ENCODE measurements at regions not wholly inside any gene's neighbourhood (a gene's known extent, or its start where the extent isn't known, plus 50 kb on each side); places are given as distances from the start of the nearest gene placed in this dataset.

GRCh38 chr16:52697971-52698370 lies 151.0 kb upstream of the TOX3 start (continued):
- TF ChIP-seq BCL3 (IDR thresholded peaks at IDR 0.05; ENCODE audit: borderline replicate concordance, insufficient read depth, low read depth, low read length, poor library complexity, severe bottlenecking) = no peak

GRCh38 chr16:52696126-52696525 lies 149.2 kb upstream of the TOX3 start:
- Histone ChIP-seq H3K36me3 (ENCODE audit: control insufficient read depth in 2 of 2, insufficient read depth in 2 of 2, low read length in 1 of 2) (no peaks in the 10 kb centered on the region), H3K9ac (ENCODE audit: control insufficient read depth, insufficient read depth, low read length) (no peak overlapping the region), H3K79me2 (ENCODE audit: control insufficient read depth, insufficient read depth, low read length) (no peaks in the 10 kb centered on the region), H3K9me3 (replicated peaks; ENCODE audit: control insufficient read depth, insufficient read depth, low read length) (no peaks in the 10 kb centered on the region), H3K4me3 (no peak overlapping the region), H3K27me3 (replicated peaks in 1 of 2; ENCODE audit: control insufficient read depth in 2 of 2, insufficient read depth in 2 of 2, low read length in 1 of 2) (no peaks in the 10 kb centered on the region), H3K27ac (ENCODE audit: control insufficient read depth, insufficient read depth) (no peak overlapping the region), H3K4me2 (ENCODE audit: control insufficient read depth, insufficient read depth) (no peak overlapping the region), H3K4me1 (ENCODE audit: control insufficient read depth, insufficient read depth, low read length) (no peaks in the 10 kb centered on the region), H2AFZ (ENCODE audit: control insufficient read depth, low read depth, low read length) (no peak overlapping the region), H4K20me1 (ENCODE audit: control insufficient read depth, insufficient read depth) (no peaks in the 10 kb centered on the region)
- ChIA-PET CTCF (no interaction called here), RAD21 (ENCODE audit: unreplicated experiment) (no interaction called here), SMC1A (ENCODE audit: uncharacterized antibody, unreplicated experiment) (interaction anchor here (0.7 kb wide), 1 partner anchor 332 kb away, joined by 3 read pairs; no protein-coding TSS in a partner anchor), POLR2A (no interaction called here)
- DNase-seq (ENCODE audit: low read depth, low spot score) = no peak
- ATAC-seq = no peak
- intact Hi-C loops (cut with micrococcal nuclease; ENCODE audit: unreplicated experiment) (no loop called here), in situ Hi-C loops (cut with MboI) (no loop called here)
- WGBS (ENCODE audit: insufficient coverage, insufficient replicate concordance, low lambda C conversion rate, missing lambda C conversion rate) = 49% methylated on average over 3 of the region's 3 CpGs
- TF ChIP-seq NR2F1 (conservative IDR thresholded peaks at IDR 0.05) (no peak), POLR2AphosphoS2 (IDR thresholded peaks at IDR 0.05; ENCODE audit: low read depth, low read length) (no peak), YY1 (IDR thresholded peaks at IDR 0.05; ENCODE audit: low read depth, low read length) (no peak), BMI1 (IDR thresholded peaks at IDR 0.05; ENCODE audit: borderline replicate concordance) (no peak), SMARCA5 (IDR thresholded peaks at IDR 0.05) (no peak), FOXK2 (IDR thresholded peaks at IDR 0.05) (no peak), KAT2A (conservative IDR thresholded peaks at IDR 0.05; ENCODE audit: control insufficient read depth, low read depth, low read length) (no peak), SUZ12 (IDR thresholded peaks at IDR 0.05; ENCODE audit: unreplicated experiment) (no peak), POLR2AphosphoS5 (IDR thresholded peaks at IDR 0.05; ENCODE audit: low read length) (no peak), EZH2 (IDR thresholded peaks at IDR 0.05; ENCODE audit: borderline replicate concordance, control insufficient read depth, low read depth, low read length) (no peak), SKIL (IDR thresholded peaks at IDR 0.05; ENCODE audit: low read depth, poor library complexity, severe bottlenecking) (no peak), IKZF2 (IDR thresholded peaks at IDR 0.05) (no peak)
- no peak for FAIRE-seq
- no TSS peak for BruUV-seq (replicated peaks)

All from GM12878 (cell line).